ENCODE measurements at regions not wholly inside any gene's neighbourhood (a gene's known extent, or its start where the extent isn't known, plus 50 kb on each side); places are given as distances from the start of the nearest gene placed in this dataset.
A peak's percentile ranks its signal among the peaks of the same experiment; 100 is the strongest.

DNA sequence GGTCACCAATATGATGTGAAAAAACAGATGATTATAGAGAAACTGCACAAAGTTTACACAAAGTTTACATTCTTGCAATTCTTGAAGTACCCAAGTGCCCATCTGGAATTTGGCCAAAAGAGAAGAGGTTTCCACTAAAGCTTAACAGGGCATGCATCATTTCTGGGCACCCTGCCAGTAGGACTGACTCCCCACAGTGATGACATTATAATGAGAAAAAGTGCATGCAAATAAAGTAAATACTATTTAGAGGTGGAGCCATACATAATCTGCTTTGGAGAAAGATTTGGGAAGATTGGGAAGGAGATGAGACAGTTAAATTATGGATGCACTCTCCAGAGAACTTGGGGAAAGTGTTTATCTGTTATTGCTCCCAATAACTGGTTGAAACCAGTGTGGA, 93.7 kb upstream of the TRPC3 start:
- TF ChIP-seq TCF12 (IDR thresholded peaks at IDR 0.05) (no peak), TCF12 (CRISPR knock-in tag; IDR thresholded peaks at IDR 0.05) (no peak), HOXA3 (CRISPR knock-in tag; IDR thresholded peaks at IDR 0.05) (no peak), ESRRA (CRISPR knock-in tag; IDR thresholded peaks at IDR 0.05; ENCODE audit: low read depth) (no peak), NCOA2 (CRISPR knock-in tag; IDR thresholded peaks at IDR 0.05) (no peak)
- TF ChIP-seq, protein P1, sequence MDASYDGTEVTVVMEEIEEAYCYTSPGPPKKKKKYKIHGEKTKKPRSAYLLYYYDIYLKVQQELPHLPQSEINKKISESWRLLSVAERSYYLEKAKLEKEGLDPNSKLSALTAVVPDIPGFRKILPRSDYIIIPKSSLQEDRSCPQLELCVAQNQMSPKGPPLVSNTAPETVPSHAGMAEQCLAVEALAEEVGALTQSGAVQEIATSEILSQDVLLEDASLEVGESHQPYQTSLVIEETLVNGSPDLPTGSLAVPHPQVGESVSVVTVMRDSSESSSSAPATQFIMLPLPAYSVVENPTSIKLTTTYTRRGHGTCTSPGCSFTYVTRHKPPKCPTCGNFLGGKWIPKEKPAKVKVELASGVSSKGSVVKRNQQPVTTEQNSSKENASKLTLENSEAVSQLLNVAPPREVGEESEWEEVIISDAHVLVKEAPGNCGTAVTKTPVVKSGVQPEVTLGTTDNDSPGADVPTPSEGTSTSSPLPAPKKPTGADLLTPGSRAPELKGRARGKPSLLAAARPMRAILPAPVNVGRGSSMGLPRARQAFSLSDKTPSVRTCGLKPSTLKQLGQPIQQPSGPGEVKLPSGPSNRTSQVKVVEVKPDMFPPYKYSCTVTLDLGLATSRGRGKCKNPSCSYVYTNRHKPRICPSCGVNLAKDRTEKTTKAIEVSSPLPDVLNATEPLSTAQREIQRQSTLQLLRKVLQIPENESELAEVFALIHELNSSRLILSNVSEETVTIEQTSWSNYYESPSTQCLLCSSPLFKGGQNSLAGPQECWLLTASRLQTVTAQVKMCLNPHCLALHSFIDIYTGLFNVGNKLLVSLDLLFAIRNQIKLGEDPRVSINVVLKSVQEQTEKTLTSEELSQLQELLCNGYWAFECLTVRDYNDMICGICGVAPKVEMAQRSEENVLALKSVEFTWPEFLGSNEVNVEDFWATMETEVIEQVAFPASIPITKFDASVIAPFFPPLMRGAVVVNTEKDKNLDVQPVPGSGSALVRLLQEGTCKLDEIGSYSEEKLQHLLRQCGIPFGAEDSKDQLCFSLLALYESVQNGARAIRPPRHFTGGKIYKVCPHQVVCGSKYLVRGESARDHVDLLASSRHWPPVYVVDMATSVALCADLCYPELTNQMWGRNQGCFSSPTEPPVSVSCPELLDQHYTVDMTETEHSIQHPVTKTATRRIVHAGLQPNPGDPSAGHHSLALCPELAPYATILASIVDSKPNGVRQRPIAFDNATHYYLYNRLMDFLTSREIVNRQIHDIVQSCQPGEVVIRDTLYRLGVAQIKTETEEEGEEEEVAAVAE (CRISPR knock-in tag; IDR thresholded peaks at IDR 0.05; ENCODE audit: borderline replicate concordance) = no peak
- H3K9ac ChIP-seq (ENCODE audit: insufficient read depth, low read depth, low read length) = no peak overlapping the region
- no peaks in the 10 kb centered on the region for H3K27me3 ChIP-seq (ENCODE audit: control insufficient read depth in 1 of 2, insufficient read depth in 2 of 2, low read length in 2 of 2)
- H3K4me3 ChIP-seq (replicated peaks in 1 of 3; ENCODE audit: insufficient read depth in 1 of 3, low read depth in 2 of 3, low read length in 3 of 3) = no peak overlapping the region
- in situ Hi-C loops (cut with HindIII; ENCODE audit: extremely low pct_ligation_motif_present, low pct_unique_long_range_greater_than_20kb) (no loop called here), intact Hi-C loops (cut with micrococcal nuclease; ENCODE audit: unreplicated experiment) (no loop called here)
- H3K4me1 ChIP-seq (ENCODE audit: insufficient read depth, low read length) = no peaks in the 10 kb centered on the region
- H3K4me2 ChIP-seq (ENCODE audit: low read depth, low read length) = no peak overlapping the region
- no peak for ATAC-seq
- FAIRE-seq = no peak
- peak; percentile 4 for DNase-seq (ENCODE audit: low spot score)
- H3K36me3 ChIP-seq (replicated peaks in 1 of 2; ENCODE audit: control insufficient read depth in 1 of 2, insufficient read depth in 2 of 2, low read length in 2 of 2) = no peaks in the 10 kb centered on the region
- H3K9me3 ChIP-seq (ENCODE audit: low read length) = no peaks in the 10 kb centered on the region
- ChIA-PET CTCF (ENCODE audit: low intra/inter-chr PET ratio, low total read pairs) (no interaction called here), POLR2A (no interaction called here)
- H4K20me1 ChIP-seq (ENCODE audit: insufficient read depth, low read length) = no peaks in the 10 kb centered on the region
- no peak overlapping the region for H2AFZ ChIP-seq (ENCODE audit: low read length)
- H3K79me2 ChIP-seq (ENCODE audit: insufficient read depth, low read length) = no peaks in the 10 kb centered on the region
- no TSS peak for BruUV-seq (replicated peaks)
- no peak overlapping the region for H3K27ac ChIP-seq (ENCODE audit: extremely low read length, insufficient read depth, low read length)

DNA sequence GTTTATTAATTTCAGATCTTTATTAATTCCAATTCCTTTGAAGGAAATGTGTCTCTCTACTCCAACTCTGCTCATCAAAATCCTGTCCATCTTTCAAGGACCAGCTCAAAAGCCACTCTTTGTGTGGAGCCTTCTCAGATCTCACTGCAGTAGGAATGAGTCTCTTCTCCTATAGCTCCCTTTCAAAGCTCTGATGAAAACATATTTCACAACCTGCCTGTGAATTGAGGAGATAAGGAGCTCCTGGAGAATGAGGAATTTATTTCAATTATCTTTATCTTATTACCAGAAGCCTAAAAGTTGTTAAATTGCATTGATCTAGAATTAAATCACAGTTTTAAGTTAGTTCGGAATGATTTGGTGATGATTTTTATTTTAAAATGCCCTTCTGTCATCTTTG, 92.6 kb upstream of the TRPC3 start:
- POLR2A ChIA-PET = no interaction called here
- no peak for ATAC-seq
- no peak for FAIRE-seq
- in situ Hi-C loops (cut with HindIII; ENCODE audit: extremely low pct_ligation_motif_present, low pct_unique_long_range_greater_than_20kb) = no loop called here
- H3K4me1 ChIP-seq (ENCODE audit: insufficient read depth, low read length) = no peaks in the 10 kb centered on the region
- 2% methylated on average over 1 of the region's 1 CpG for WGBS (ENCODE audit: low lambda C conversion rate)
- no peaks in the 10 kb centered on the region for H3K36me3 ChIP-seq (replicated peaks in 1 of 2; ENCODE audit: control insufficient read depth in 1 of 2, insufficient read depth in 2 of 2, low read length in 2 of 2)
- no peak for DNase-seq (ENCODE audit: low spot score)
- H3K9ac ChIP-seq (ENCODE audit: insufficient read depth, low read depth, low read length) = no peak overlapping the region
- no peak overlapping the region for H2AFZ ChIP-seq (ENCODE audit: low read length)
- no peak overlapping the region for H3K27ac ChIP-seq (ENCODE audit: extremely low read length, insufficient read depth, low read length)
- BruUV-seq (replicated peaks) = no TSS peak
- intact Hi-C loops (cut with micrococcal nuclease; ENCODE audit: unreplicated experiment) = no loop called here
- no peak for TF ChIP-seq TEAD3 (CRISPR knock-in tag; optimal IDR thresholded peaks at IDR 0.05; ENCODE audit: borderline replicate concordance)
- TF ChIP-seq ZNF343 (CRISPR knock-in tag; IDR thresholded peaks at IDR 0.05) = no peak
- no peak for TF ChIP-seq ZNF563 (CRISPR knock-in tag; IDR thresholded peaks at IDR 0.05)
- TF ChIP-seq, protein P2, sequence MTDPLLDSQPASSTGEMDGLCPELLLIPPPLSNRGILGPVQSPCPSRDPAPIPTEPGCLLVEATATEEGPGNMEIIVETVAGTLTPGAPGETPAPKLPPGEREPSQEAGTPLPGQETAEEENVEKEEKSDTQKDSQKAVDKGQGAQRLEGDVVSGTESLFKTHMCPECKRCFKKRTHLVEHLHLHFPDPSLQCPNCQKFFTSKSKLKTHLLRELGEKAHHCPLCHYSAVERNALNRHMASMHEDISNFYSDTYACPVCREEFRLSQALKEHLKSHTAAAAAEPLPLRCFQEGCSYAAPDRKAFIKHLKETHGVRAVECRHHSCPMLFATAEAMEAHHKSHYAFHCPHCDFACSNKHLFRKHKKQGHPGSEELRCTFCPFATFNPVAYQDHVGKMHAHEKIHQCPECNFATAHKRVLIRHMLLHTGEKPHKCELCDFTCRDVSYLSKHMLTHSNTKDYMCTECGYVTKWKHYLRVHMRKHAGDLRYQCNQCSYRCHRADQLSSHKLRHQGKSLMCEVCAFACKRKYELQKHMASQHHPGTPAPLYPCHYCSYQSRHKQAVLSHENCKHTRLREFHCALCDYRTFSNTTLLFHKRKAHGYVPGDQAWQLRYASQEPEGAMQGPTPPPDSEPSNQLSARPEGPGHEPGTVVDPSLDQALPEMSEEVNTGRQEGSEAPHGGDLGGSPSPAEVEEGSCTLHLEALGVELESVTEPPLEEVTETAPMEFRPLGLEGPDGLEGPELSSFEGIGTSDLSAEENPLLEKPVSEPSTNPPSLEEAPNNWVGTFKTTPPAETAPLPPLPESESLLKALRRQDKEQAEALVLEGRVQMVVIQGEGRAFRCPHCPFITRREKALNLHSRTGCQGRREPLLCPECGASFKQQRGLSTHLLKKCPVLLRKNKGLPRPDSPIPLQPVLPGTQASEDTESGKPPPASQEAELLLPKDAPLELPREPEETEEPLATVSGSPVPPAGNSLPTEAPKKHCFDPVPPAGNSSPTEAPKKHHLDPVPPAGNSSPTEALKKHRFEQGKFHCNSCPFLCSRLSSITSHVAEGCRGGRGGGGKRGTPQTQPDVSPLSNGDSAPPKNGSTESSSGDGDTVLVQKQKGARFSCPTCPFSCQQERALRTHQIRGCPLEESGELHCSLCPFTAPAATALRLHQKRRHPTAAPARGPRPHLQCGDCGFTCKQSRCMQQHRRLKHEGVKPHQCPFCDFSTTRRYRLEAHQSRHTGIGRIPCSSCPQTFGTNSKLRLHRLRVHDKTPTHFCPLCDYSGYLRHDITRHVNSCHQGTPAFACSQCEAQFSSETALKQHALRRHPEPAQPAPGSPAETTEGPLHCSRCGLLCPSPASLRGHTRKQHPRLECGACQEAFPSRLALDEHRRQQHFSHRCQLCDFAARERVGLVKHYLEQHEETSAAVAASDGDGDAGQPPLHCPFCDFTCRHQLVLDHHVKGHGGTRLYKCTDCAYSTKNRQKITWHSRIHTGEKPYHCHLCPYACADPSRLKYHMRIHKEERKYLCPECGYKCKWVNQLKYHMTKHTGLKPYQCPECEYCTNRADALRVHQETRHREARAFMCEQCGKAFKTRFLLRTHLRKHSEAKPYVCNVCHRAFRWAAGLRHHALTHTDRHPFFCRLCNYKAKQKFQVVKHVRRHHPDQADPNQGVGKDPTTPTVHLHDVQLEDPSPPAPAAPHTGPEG (CRISPR knock-in tag; IDR thresholded peaks at IDR 0.05) = no peak
- no peak overlapping the region for H3K4me3 ChIP-seq (replicated peaks in 1 of 3; ENCODE audit: insufficient read depth in 1 of 3, low read depth in 2 of 3, low read length in 3 of 3)
- no peaks in the 10 kb centered on the region for H4K20me1 ChIP-seq (ENCODE audit: insufficient read depth, low read length)
- no peaks in the 10 kb centered on the region for H3K79me2 ChIP-seq (ENCODE audit: insufficient read depth, low read length)
- no peaks in the 10 kb centered on the region for H3K27me3 ChIP-seq (ENCODE audit: control insufficient read depth in 1 of 2, insufficient read depth in 2 of 2, low read length in 2 of 2)
- CTCF ChIA-PET (ENCODE audit: low intra/inter-chr PET ratio, low total read pairs) = no interaction called here
- no peaks in the 10 kb centered on the region for H3K9me3 ChIP-seq (ENCODE audit: low read length)
- H3K4me2 ChIP-seq (ENCODE audit: low read depth, low read length) = no peak overlapping the region

Data from HepG2 (cell line).